Breast epithelium (tissue), 3 donors: ENCODE measurements at regions not wholly inside any gene's neighbourhood (a gene's known extent, or its start where the extent isn't known, plus 50 kb on each side); places are given as distances from the start of the nearest gene placed in this dataset.

Experiments used
- CTCF ChIP-seq, 3 donors: fragments of 450-650 bp; IDR thresholded peaks; one replicate each; pipeline ENCODE4 v1.5.1; 2016 to 2017; ENCODE audit warnings: antibody characterized with exemption in 3 of 3, mild to moderate bottlenecking in 3 of 3, moderate library complexity in 3 of 3
- POLR2A ChIP-seq: fragments of 450-650 bp; IDR thresholded peaks from one replicate; pipeline ENCODE4 v1.6.1; 2016; ENCODE audit warnings: antibody characterized with exemption, mild to moderate bottlenecking, moderate library complexity

- TF ChIP-seq CTCF (IDR thresholded peaks at IDR 0.05), result no peak
- TF ChIP-seq POLR2A, result no peak
These were observed 306.7 kb downstream of the CRPPA start for GRCh38 chr7:16114633-16115032.
